H9 (cell line): ENCODE measurements at regions not wholly inside any gene's neighbourhood (a gene's known extent, or its start where the extent isn't known, plus 50 kb on each side); places are given as distances from the start of the nearest gene placed in this dataset.

ENCODE experiments used
- DNase-seq: peaks from one replicate; pipeline ENCODE4 v3.0.0-alpha.2; 2017
- H2AFZ ChIP-seq: one replicate; pipeline ENCODE4 v1.6.1; 2013; ENCODE audit warnings: mild to moderate bottlenecking, low read length, control low read depth, moderate library complexity
- H2AK5ac ChIP-seq: 2 replicates; pipeline ENCODE4 v1.6.1; 2013; ENCODE audit warnings: low read length, control low read depth, mixed read lengths; ENCODE audit not compliant: insufficient read length
- H2BK120ac ChIP-seq: one replicate; pipeline ENCODE4 v1.6.1; 2013; ENCODE audit warnings: low read depth, mild to moderate bottlenecking, low read length, control low read depth, inconsistent platforms; ENCODE audit not compliant: poor library complexity, severe bottlenecking
- H2BK12ac ChIP-seq: 2 replicates; pipeline ENCODE4 v1.6.1; 2013; ENCODE audit warnings: low read length, control low read depth, mixed read lengths, low read depth; ENCODE audit not compliant: insufficient read length
- H2BK15ac ChIP-seq: 2 replicates; pipeline ENCODE4 v1.6.1; 2013; ENCODE audit warnings: low read depth, low read length, control low read depth
- H2BK20ac ChIP-seq: one replicate; pipeline ENCODE4 v1.6.1; 2013; ENCODE audit warnings: low read depth, mild to moderate bottlenecking, low read length, control low read depth, inconsistent platforms; ENCODE audit not compliant: poor library complexity, severe bottlenecking
- H2BK5ac ChIP-seq: 2 replicates; pipeline ENCODE4 v1.6.1; 2013; ENCODE audit warnings: low read length, control low read depth, mixed read lengths; ENCODE audit not compliant: insufficient read length
- H3K14ac ChIP-seq: 2 replicates; pipeline ENCODE4 v1.6.1; 2013; ENCODE audit warnings: low read length, control low read depth; ENCODE audit not compliant: insufficient read depth
- H3K18ac ChIP-seq: 2 replicates; pipeline ENCODE4 v1.6.1; 2013; ENCODE audit warnings: low read depth, mild to moderate bottlenecking, mixed read lengths, low read length, control low read depth; ENCODE audit not compliant: insufficient read length
- H3K23ac ChIP-seq: 2 replicates; pipeline ENCODE4 v1.6.1; 2013; ENCODE audit warnings: low read length, control low read depth, mixed read lengths, low read depth; ENCODE audit not compliant: insufficient read length
- H3K23me2 ChIP-seq: 2 replicates; pipeline ENCODE4 v1.6.1; 2013; ENCODE audit warnings: low read depth, mild to moderate bottlenecking, mixed read lengths, low read length, control low read depth; ENCODE audit not compliant: insufficient read length, poor library complexity, severe bottlenecking
- H3K27ac ChIP-seq: 2 replicates; pipeline ENCODE4 v1.5.1; 2013; ENCODE audit warnings: low read length, control low read depth, mixed read lengths, low read depth; ENCODE audit not compliant: insufficient read length
- H3K27me3 ChIP-seq: 2 replicates; pipeline ENCODE4 v1.6.1; 2013; ENCODE audit warnings: low read length, control low read depth, inconsistent platforms; ENCODE audit not compliant: insufficient read depth
- H3K4ac ChIP-seq: 2 replicates; pipeline ENCODE4 v1.6.1; 2013; ENCODE audit warnings: low read depth, mild to moderate bottlenecking, control low read depth, inconsistent platforms, low read length, moderate library complexity
- H3K4me1 ChIP-seq: 2 replicates; pipeline ENCODE4 v1.6.1; 2013; ENCODE audit warnings: low read length, control low read depth, inconsistent platforms; ENCODE audit not compliant: insufficient read depth
- H3K4me2 ChIP-seq: 2 replicates; pipeline ENCODE4 v1.6.1; 2013; ENCODE audit warnings: low read length, control low read depth, mixed read lengths; ENCODE audit not compliant: insufficient read length, insufficient read depth
- H3K56ac ChIP-seq: 2 replicates; pipeline ENCODE4 v1.6.1; 2013; ENCODE audit warnings: low read depth, mild to moderate bottlenecking, mixed read lengths, low read length, control low read depth; ENCODE audit not compliant: insufficient read length
- H3K79me1 ChIP-seq: 2 replicates; pipeline ENCODE4 v1.6.1; 2013; ENCODE audit warnings: low read depth, mild to moderate bottlenecking, moderate library complexity, low read length, control low read depth, inconsistent platforms; ENCODE audit not compliant: insufficient read depth, poor library complexity, severe bottlenecking
- H3K79me2 ChIP-seq: 2 replicates; pipeline ENCODE4 v1.6.1; 2013; ENCODE audit warnings: low read length, control low read depth, inconsistent platforms; ENCODE audit not compliant: insufficient read depth
- H3K9ac ChIP-seq: 2 replicates; pipeline ENCODE4 v1.6.1; 2013; ENCODE audit warnings: low read length, control low read depth, mixed read lengths; ENCODE audit not compliant: insufficient read length; ENCODE audit errors: extremely low read depth
- H3K9me3 ChIP-seq: one replicate; pipeline ENCODE4 v1.6.1; 2013; ENCODE audit warnings: low read depth, low read length, inconsistent platforms; ENCODE audit not compliant: control insufficient read depth
- H3T11ph ChIP-seq: one replicate; pipeline ENCODE4 v1.6.1; 2013; ENCODE audit warnings: mild to moderate bottlenecking, low read length, control low read depth, inconsistent platforms
- H4K20me1 ChIP-seq: one replicate; pipeline ENCODE4 v1.6.1; 2013; ENCODE audit not compliant: control insufficient read depth, insufficient read length, insufficient read depth
- H4K5ac ChIP-seq: 2 replicates; pipeline ENCODE4 v1.6.1; 2013; ENCODE audit warnings: low read depth, mild to moderate bottlenecking, mixed read lengths, low read length, control low read depth; ENCODE audit not compliant: insufficient read length
- H4K8ac ChIP-seq: replicated peaks from 2 replicates; pipeline ENCODE4 v1.6.1; 2013; ENCODE audit warnings: low read length, control low read depth, mixed read lengths, low read depth; ENCODE audit not compliant: insufficient read length
- H4K91ac ChIP-seq: 2 replicates; pipeline ENCODE4 v1.6.1; 2013; ENCODE audit warnings: low read depth, mild to moderate bottlenecking, moderate library complexity, mixed read lengths, low read length, control low read depth; ENCODE audit not compliant: insufficient read length
- H3K27ac Mint-ChIP-seq, 3 experiments: 2 replicates in 2 of 3; 3 replicates in 1 of 3; pipeline ENCODE4 v1.8.0; 2020 to 2021; ENCODE audit warnings: mixed read lengths in 3 of 3, mild to moderate bottlenecking in 1 of 3, moderate library complexity in 1 of 3
- H3K27me3 Mint-ChIP-seq: 2 replicates; pipeline ENCODE4 v1.8.0; 2021; ENCODE audit warnings: low read depth, mild to moderate bottlenecking, moderate library complexity, mixed read lengths
- H3K36me3 Mint-ChIP-seq, 3 experiments: 2 replicates in 2 of 3; 3 replicates in 1 of 3; pipeline ENCODE4 v1.8.0; 2020 to 2021; ENCODE audit warnings: low read depth in 3 of 3, mixed read lengths in 3 of 3; ENCODE audit not compliant: insufficient read depth in 1 of 3
- H3K4me1 Mint-ChIP-seq, 2 experiments: 2 replicates each; pipeline ENCODE4 v1.8.0; 2020; ENCODE audit warnings: mixed read lengths in 2 of 2
- H3K4me3 Mint-ChIP-seq, 2 experiments: 2 replicates in 1 of 2; 3 replicates in 1 of 2; pipeline ENCODE4 v1.8.0; 2020 to 2021; ENCODE audit warnings: mild to moderate bottlenecking in 2 of 2, mixed read lengths in 2 of 2, moderate library complexity in 1 of 2
- H3K9me3 Mint-ChIP-seq, 2 experiments: 2 replicates in 1 of 2; 3 replicates in 1 of 2; pipeline ENCODE4 v1.8.0; 2020; ENCODE audit warnings: mild to moderate bottlenecking in 2 of 2, mixed read lengths in 2 of 2, moderate library complexity in 1 of 2
- CTCF ChIP-seq: fragments of 200-600 bp; sonication (generic); conservative IDR thresholded peaks from 3 replicates; pipeline ENCODE4 v1.8.0; 2021; ENCODE audit warnings: antibody characterized with exemption, mild to moderate bottlenecking

GRCh38 chr5:82446809-82447208 lies 168.7 kb upstream of the RPS23 start:
- no peak overlapping the region for H3K56ac ChIP-seq
- H3K4me1 ChIP-seq = no peaks in the 10 kb centered on the region
- TF ChIP-seq CTCF = no peak
- no peak overlapping the region for H2BK15ac ChIP-seq
- no peak overlapping the region for H3K4ac ChIP-seq
- no peaks in the 10 kb centered on the region for H3K27me3 ChIP-seq
- Mint-ChIP-seq H3K4me1 (no peaks in the 10 kb centered on the region), H3K27me3 (no peaks in the 10 kb centered on the region), H3K4me3 (no peak overlapping the region), H3K36me3 (peaks cover 0 to 3% (median 2%) of the 10 kb centered on the region in 3 experiments; a peak in 1 of 7 replicates), H3K27ac (no peak overlapping the region), H3K9me3 (peaks cover 2% of the 10 kb centered on the region in 2 experiments; a peak in 3 of 5 replicates)
- no peak overlapping the region for H3K4me2 ChIP-seq
- no peaks in the 10 kb centered on the region for H3K79me2 ChIP-seq
- no peak overlapping the region for H2BK12ac ChIP-seq
- no peak for DNase-seq
- no peak overlapping the region for H3K14ac ChIP-seq
- no peak overlapping the region for H3K23ac ChIP-seq
- H2BK20ac ChIP-seq = no peak overlapping the region
- H4K20me1 ChIP-seq = no peaks in the 10 kb centered on the region
- H3T11ph ChIP-seq = no peak overlapping the region
- H2BK120ac ChIP-seq = no peak overlapping the region
- no peaks in the 10 kb centered on the region for H3K9me3 ChIP-seq
- H3K23me2 ChIP-seq = no peaks in the 10 kb centered on the region
- no peak overlapping the region for H4K5ac ChIP-seq
- no peak overlapping the region for H4K91ac ChIP-seq
- no peak overlapping the region for H2AFZ ChIP-seq
- no peak overlapping the region for H2BK5ac ChIP-seq
- H4K8ac ChIP-seq = no peak overlapping the region
- H3K79me1 ChIP-seq = no peaks in the 10 kb centered on the region
- no peak overlapping the region for H3K9ac ChIP-seq
- no peak overlapping the region for H2AK5ac ChIP-seq
- no peak overlapping the region for H3K18ac ChIP-seq
- H3K27ac ChIP-seq = no peak overlapping the region
